ENCODE measurements at regions not wholly inside any gene's neighbourhood (a gene's known extent, or its start where the extent isn't known, plus 50 kb on each side); places are given as distances from the start of the nearest gene placed in this dataset.

DNA sequence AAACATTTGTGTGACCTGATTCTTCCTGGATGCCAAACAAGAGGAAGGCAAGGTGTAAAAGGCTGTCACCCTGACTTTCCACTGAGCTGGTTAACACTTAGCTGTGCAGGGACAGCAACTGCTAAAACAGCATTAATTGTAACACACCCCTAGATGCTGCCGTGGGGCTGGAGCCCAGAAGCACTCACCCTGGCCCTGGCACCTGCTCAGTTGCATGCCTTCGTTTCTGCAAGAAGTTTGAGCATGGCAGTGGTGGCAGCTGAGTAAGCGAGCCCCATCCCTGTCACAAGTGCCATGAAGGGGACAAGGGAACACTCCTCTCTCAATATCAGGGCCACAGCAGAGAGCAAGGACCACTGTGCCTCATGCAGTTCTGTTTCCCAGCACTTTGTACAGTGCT, 330.2 kb downstream of the TMEM114 start:
- no peak for DNase-seq (ENCODE audit: low spot score in 2 of 2)
- TF ChIP-seq, protein P1, sequence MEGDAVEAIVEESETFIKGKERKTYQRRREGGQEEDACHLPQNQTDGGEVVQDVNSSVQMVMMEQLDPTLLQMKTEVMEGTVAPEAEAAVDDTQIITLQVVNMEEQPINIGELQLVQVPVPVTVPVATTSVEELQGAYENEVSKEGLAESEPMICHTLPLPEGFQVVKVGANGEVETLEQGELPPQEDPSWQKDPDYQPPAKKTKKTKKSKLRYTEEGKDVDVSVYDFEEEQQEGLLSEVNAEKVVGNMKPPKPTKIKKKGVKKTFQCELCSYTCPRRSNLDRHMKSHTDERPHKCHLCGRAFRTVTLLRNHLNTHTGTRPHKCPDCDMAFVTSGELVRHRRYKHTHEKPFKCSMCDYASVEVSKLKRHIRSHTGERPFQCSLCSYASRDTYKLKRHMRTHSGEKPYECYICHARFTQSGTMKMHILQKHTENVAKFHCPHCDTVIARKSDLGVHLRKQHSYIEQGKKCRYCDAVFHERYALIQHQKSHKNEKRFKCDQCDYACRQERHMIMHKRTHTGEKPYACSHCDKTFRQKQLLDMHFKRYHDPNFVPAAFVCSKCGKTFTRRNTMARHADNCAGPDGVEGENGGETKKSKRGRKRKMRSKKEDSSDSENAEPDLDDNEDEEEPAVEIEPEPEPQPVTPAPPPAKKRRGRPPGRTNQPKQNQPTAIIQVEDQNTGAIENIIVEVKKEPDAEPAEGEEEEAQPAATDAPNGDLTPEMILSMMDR (IDR thresholded peaks at IDR 0.05): no peak
- H3K9me3 ChIP-seq: no peaks in the 10 kb centered on the region
- no peaks in the 10 kb centered on the region for H3K27me3 ChIP-seq
- H3K4me1 ChIP-seq: no peaks in the 10 kb centered on the region
- no peak overlapping the region for H3K27ac ChIP-seq
- intact Hi-C loops (cut with DNase I): no loop called here
- no peak overlapping the region for H3K4me3 ChIP-seq
- no peaks in the 10 kb centered on the region for H3K36me3 ChIP-seq

DNA sequence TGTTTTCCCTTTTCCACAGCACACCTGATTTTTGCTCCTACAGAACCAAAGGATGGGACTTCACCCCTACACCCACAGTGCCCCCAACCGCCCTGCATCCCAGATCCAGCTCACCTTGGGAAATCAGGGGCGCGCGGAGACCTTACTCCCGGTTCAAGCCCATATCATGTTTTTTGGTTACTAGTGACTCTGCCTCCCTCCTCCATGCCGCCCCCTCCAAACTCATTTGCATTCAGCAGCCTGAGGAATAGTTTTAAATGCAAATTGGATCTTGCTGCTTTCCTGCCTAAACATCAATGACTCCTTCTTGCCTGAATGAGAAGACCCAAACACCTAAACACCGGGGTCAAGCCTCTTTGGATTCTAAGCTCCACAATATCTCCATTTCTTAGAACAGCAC, 331.8 kb downstream of the TMEM114 start:
- Histone ChIP-seq H3K27ac (no peak overlapping the region), H3K9me3 (no peaks in the 10 kb centered on the region), H3K4me1 (no peaks in the 10 kb centered on the region), H3K36me3 (no peaks in the 10 kb centered on the region), H3K4me3 (no peak overlapping the region), H3K27me3 (no peaks in the 10 kb centered on the region)
- TF ChIP-seq, protein P1 (IDR thresholded peaks at IDR 0.05): no peak
- no peak for DNase-seq (ENCODE audit: low spot score in 2 of 2)
- intact Hi-C loops (cut with DNase I): no loop called here

DNA sequence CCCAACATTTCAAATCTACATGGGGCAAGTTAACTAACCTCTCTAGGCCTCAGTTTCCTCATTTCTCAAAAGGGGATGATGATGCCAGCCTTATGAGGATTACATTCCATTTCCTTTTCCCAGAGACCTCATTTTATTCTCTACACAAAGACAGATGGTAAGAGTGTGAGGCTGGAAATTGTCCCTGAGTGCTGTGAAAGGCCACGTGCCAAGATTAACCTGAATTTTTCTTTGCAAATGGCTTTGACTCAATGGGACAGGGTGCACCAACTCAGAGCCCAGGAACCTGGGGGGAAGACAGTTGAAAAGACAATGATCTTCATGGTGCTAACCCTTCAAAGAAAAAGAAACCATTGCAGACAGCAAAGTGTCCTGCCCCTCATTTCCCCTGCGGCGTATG, 332.8 kb downstream of the TMEM114 start:
- H3K9me3 ChIP-seq: no peaks in the 10 kb centered on the region
- TF ChIP-seq, protein P1 (IDR thresholded peaks at IDR 0.05): no peak
- no peaks in the 10 kb centered on the region for H3K36me3 ChIP-seq
- no peaks in the 10 kb centered on the region for H3K4me1 ChIP-seq
- intact Hi-C loops (cut with DNase I): no loop called here
- DNase-seq (ENCODE audit: low spot score in 2 of 2): no peak
- H3K27me3 ChIP-seq: no peaks in the 10 kb centered on the region
- no peak overlapping the region for H3K27ac ChIP-seq
- no peak overlapping the region for H3K4me3 ChIP-seq

DNA sequence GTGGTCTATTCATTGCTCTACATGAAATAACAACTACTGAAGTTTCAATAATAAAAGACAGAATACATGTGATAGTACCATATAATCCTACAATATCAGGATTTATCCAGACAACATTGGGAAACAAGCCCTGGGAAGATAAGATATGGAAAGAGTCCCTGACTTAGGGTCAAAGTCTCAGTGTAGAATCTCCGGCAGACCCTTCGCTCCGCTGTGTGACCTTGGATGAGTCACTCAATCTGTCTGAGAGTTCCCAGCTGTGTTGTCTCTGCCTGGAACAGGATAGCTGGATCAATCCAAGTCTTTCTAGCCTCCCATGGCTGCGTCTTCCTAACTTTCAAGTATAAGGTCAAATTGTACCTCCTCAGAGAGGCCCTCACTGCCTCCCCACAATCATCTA, 335.9 kb downstream of the TMEM114 start:
- DNase-seq (ENCODE audit: low spot score in 2 of 2): no peak
- H3K27ac ChIP-seq: no peak overlapping the region
- no peaks in the 10 kb centered on the region for H3K9me3 ChIP-seq
- H3K4me3 ChIP-seq: no peak overlapping the region
- no peaks in the 10 kb centered on the region for H3K27me3 ChIP-seq
- intact Hi-C loops (cut with DNase I): no loop called here
- H3K4me1 ChIP-seq: no peaks in the 10 kb centered on the region
- TF ChIP-seq, protein P1 (IDR thresholded peaks at IDR 0.05): no peak
- H3K36me3 ChIP-seq: no peaks in the 10 kb centered on the region

DNA sequence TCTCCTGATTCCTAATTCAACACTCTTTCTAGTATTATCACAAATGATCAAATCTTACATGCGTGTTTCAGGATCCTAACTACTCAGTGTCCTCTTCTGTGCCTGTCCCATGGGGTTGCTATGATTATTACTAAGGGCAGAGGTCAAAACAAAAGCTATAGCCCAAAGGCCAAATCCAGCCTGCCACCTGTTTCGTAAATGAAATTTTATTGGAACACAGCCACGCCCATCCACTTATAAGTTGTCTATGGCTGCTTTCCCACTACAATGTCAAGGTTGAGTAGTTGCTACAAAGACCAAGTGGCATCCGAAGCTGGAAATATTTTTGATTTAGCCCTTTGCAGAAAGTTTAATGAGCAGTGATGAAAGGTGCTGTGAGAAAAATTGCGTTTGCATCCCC, 336.6 kb downstream of the TMEM114 start:
- Histone ChIP-seq H3K4me3 (no peak overlapping the region), H3K36me3 (no peaks in the 10 kb centered on the region), H3K27ac (no peak overlapping the region), H3K27me3 (no peaks in the 10 kb centered on the region), H3K9me3 (no peaks in the 10 kb centered on the region), H3K4me1 (no peaks in the 10 kb centered on the region)
- DNase-seq (ENCODE audit: low spot score in 2 of 2): no peak
- TF ChIP-seq, protein P1 (IDR thresholded peaks at IDR 0.05): no peak
- intact Hi-C loops (cut with DNase I): no loop called here

DNA sequence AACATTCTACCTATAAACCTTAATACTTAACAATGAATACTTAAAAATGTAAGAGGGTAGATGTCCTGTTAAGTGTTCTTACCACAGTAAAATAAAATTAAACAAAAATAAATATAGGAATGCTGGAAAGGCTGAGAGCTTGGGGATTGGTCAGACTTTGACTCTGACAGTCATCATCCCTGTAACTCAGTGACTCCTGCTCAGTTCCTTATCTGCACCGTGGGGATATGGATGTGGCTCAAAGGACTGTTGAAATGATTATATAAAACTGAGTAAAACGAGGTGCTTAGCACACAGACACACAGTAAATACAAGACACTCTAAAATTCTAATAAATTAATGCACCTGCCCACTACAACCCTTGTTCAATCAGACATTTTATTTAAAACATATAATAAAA, 338.6 kb downstream of the TMEM114 start:
- intact Hi-C loops (cut with DNase I): no loop called here
- H3K27ac ChIP-seq: no peak overlapping the region
- H3K27me3 ChIP-seq: no peaks in the 10 kb centered on the region
- TF ChIP-seq, protein P1 (IDR thresholded peaks at IDR 0.05): no peak
- no peaks in the 10 kb centered on the region for H3K4me1 ChIP-seq
- no peak for DNase-seq (ENCODE audit: low spot score in 2 of 2)
- H3K9me3 ChIP-seq: no peaks in the 10 kb centered on the region
- no peak overlapping the region for H3K4me3 ChIP-seq
- H3K36me3 ChIP-seq: no peaks in the 10 kb centered on the region
